SK-N-SH treated with all-trans-retinoic acid at 6 μM for 48 hours (cell line): ENCODE measurements at regions not wholly inside any gene's neighbourhood (a gene's known extent, or its start where the extent isn't known, plus 50 kb on each side); places are given as distances from the start of the nearest gene placed in this dataset.
"Not testable (repeated sequence)": the region's sequence is repeated elsewhere in the genome, so short reads cannot be mapped to it uniquely, and the experiment has no call there.

Experiments used
- ATAC-seq: fragments of 200-7000 bp; cut with Tn5 transposase; 3 replicates; pipeline ENCODE4 v1.9.1; 2020; ENCODE audit warnings: mild to moderate bottlenecking, moderate library complexity
- ARNTL ChIP-seq: fragments of 450-650 bp; formaldehyde crosslinking; IDR thresholded peaks from 2 replicates; pipeline ENCODE4 v1.5.0; 2020; ENCODE audit warnings: low read depth, mild to moderate bottlenecking, moderate library complexity, borderline replicate concordance
- BACH2 ChIP-seq: fragments of 250-450 bp; sonication (Bioruptor Pico); IDR thresholded peaks from 2 replicates; pipeline ENCODE4 v1.9.0; 2021; ENCODE audit warnings: mild to moderate bottlenecking, borderline replicate concordance
- CSDC2 ChIP-seq: fragments of 250-450 bp; sonication (Bioruptor Pico); IDR thresholded peaks from 2 replicates; pipeline ENCODE4 v1.5.0; 2020; ENCODE audit warnings: mild to moderate bottlenecking, moderate library complexity
- CSRNP3 ChIP-seq: fragments of 250-450 bp; sonication (Bioruptor Pico); IDR thresholded peaks from 2 replicates; pipeline ENCODE4 v1.5.1; 2021; ENCODE audit warnings: mild to moderate bottlenecking, moderate library complexity
- ESRRG ChIP-seq: fragments of 250-450 bp; sonication (Bioruptor Pico); IDR thresholded peaks from 2 replicates; pipeline ENCODE4 v1.6.1; 2021; ENCODE audit warnings: mild to moderate bottlenecking
- GLIS3 ChIP-seq: fragments of 250-450 bp; sonication (Bioruptor Pico); IDR thresholded peaks from 2 replicates; pipeline ENCODE4 v1.5.0; 2020; ENCODE audit warnings: mild to moderate bottlenecking, moderate library complexity
- ISL1 ChIP-seq: fragments of 250-450 bp; sonication (Bioruptor Pico); IDR thresholded peaks from 2 replicates; pipeline ENCODE4 v2.1.2; 2022; ENCODE audit warnings: mild to moderate bottlenecking, moderate library complexity
- OSR1 ChIP-seq: fragments of 250-450 bp; sonication (Bioruptor Pico); IDR thresholded peaks from 2 replicates; pipeline ENCODE4 v1.8.0; 2022; ENCODE audit warnings: moderate library complexity, mild to moderate bottlenecking, inconsistent platforms
- PATZ1 ChIP-seq: fragments of 250-450 bp; sonication (Bioruptor Pico); IDR thresholded peaks from 2 replicates; pipeline ENCODE4 v1.8.0; 2020; ENCODE audit warnings: mild to moderate bottlenecking, moderate library complexity, borderline replicate concordance
- PPARA ChIP-seq: fragments of 250-450 bp; sonication (Bioruptor Pico); IDR thresholded peaks from 2 replicates; pipeline ENCODE4 v1.5.0; 2020; ENCODE audit warnings: mild to moderate bottlenecking, borderline replicate concordance
- RARB ChIP-seq: fragments of 250-450 bp; sonication (Bioruptor Pico); IDR thresholded peaks from 2 replicates; pipeline ENCODE4 v1.8.0; 2021; ENCODE audit warnings: mild to moderate bottlenecking, moderate library complexity
- SNAI2 ChIP-seq: fragments of 250-450 bp; sonication (Bioruptor Pico); IDR thresholded peaks from 2 replicates; pipeline ENCODE4 v1.5.0; 2020; ENCODE audit warnings: mild to moderate bottlenecking, moderate library complexity
- TCF4 ChIP-seq: fragments of 250-450 bp; sonication (Bioruptor Pico); IDR thresholded peaks from 2 replicates; pipeline ENCODE4 v1.8.0; 2021; ENCODE audit warnings: mild to moderate bottlenecking, moderate library complexity, borderline replicate concordance
- TOX ChIP-seq: fragments of 250-450 bp; sonication (Bioruptor Pico); IDR thresholded peaks from 2 replicates; pipeline ENCODE4 v1.8.0; 2021; ENCODE audit warnings: mild to moderate bottlenecking, moderate library complexity, borderline replicate concordance
- TSHZ2 ChIP-seq: fragments of 250-450 bp; sonication (Bioruptor Pico); IDR thresholded peaks from 2 replicates; pipeline ENCODE4 v1.5.0; 2020; ENCODE audit warnings: mild to moderate bottlenecking, moderate library complexity
- ZC3H10 ChIP-seq: fragments of 250-450 bp; sonication (Bioruptor Pico); IDR thresholded peaks from 2 replicates; pipeline ENCODE4 v1.5.1; 2021; ENCODE audit warnings: mild to moderate bottlenecking, moderate library complexity
- ZFP3 ChIP-seq: fragments of 250-450 bp; sonication (Bioruptor Pico); IDR thresholded peaks from 2 replicates; pipeline ENCODE4 v1.5.0; 2020; ENCODE audit warnings: mild to moderate bottlenecking, moderate library complexity
- ZNF565 ChIP-seq: fragments of 450-650 bp; formaldehyde crosslinking; conservative IDR thresholded peaks from 2 replicates; pipeline ENCODE4 v1.5.0; 2020; ENCODE audit warnings: low read depth, mild to moderate bottlenecking, moderate library complexity
- ZNF70 ChIP-seq: fragments of 450-650 bp; formaldehyde crosslinking; IDR thresholded peaks from 2 replicates; pipeline ENCODE4 v1.5.0; 2020; ENCODE audit warnings: mild to moderate bottlenecking, moderate library complexity
- ZNF8 ChIP-seq: fragments of 450-650 bp; formaldehyde crosslinking; IDR thresholded peaks from 2 replicates; pipeline ENCODE4 v1.5.0; 2020; ENCODE audit warnings: mild to moderate bottlenecking, moderate library complexity

- TF ChIP-seq TCF4 (no peak), SNAI2 (CRISPR knock-in tag) (no peak), GLIS3 (CRISPR knock-in tag) (no peak), TOX (CRISPR knock-in tag) (no peak), ZC3H10 (CRISPR knock-in tag) (no peak), ISL1 (CRISPR knock-in tag) (no peak)
- ATAC-seq: no peak
Measured at GRCh38 chr5:159807586-159807985, 108.7 kb upstream of the ADRA1B start.

- ATAC-seq: no peak
- TF ChIP-seq ZNF8 (CRISPR knock-in tag) (no peak), ZC3H10 (CRISPR knock-in tag) (no peak), ZFP3 (CRISPR knock-in tag) (no peak), BACH2 (no peak), SNAI2 (CRISPR knock-in tag) (no peak), ESRRG (no peak), ARNTL (no peak), TSHZ2 (CRISPR knock-in tag) (no peak), TCF4 (no peak), ZNF70 (CRISPR knock-in tag) (no peak), ZNF565 (CRISPR knock-in tag) (no peak), PATZ1 (CRISPR knock-in tag) (no peak), PPARA (CRISPR knock-in tag) (no peak), CSRNP3 (CRISPR knock-in tag) (no peak)
- TF ChIP-seq, all 23 proteins: peak for 0
Measured at GRCh38 chr5:159811712-159812111, 104.6 kb upstream of the ADRA1B start.

- not testable (repeated sequence) for ATAC-seq
Measured at GRCh38 chr5:159812759-159813158, 103.5 kb upstream of the ADRA1B start.

GRCh38 chr5:159814222-159814621, 102.1 kb upstream of the ADRA1B start:
- no peak for TF ChIP-seq OSR1 (CRISPR knock-in tag)
- no peak for TF ChIP-seq ZNF8 (CRISPR knock-in tag)
- TF ChIP-seq ZNF70 (CRISPR knock-in tag): no peak
- no peak for TF ChIP-seq RARB
- no peak for TF ChIP-seq TOX (CRISPR knock-in tag)
- TF ChIP-seq CSDC2: no peak
- no peak for TF ChIP-seq ZFP3 (CRISPR knock-in tag)
- no peak for TF ChIP-seq GLIS3 (CRISPR knock-in tag)
- TF ChIP-seq ZC3H10 (CRISPR knock-in tag): no peak
- TF ChIP-seq SNAI2 (CRISPR knock-in tag): no peak
- TF ChIP-seq CSRNP3 (CRISPR knock-in tag): no peak
- ATAC-seq: no peak
